ENCODE measurements at regions not wholly inside any gene's neighbourhood (a gene's known extent, or its start where the extent isn't known, plus 50 kb on each side); places are given as distances from the start of the nearest gene placed in this dataset.

DNA sequence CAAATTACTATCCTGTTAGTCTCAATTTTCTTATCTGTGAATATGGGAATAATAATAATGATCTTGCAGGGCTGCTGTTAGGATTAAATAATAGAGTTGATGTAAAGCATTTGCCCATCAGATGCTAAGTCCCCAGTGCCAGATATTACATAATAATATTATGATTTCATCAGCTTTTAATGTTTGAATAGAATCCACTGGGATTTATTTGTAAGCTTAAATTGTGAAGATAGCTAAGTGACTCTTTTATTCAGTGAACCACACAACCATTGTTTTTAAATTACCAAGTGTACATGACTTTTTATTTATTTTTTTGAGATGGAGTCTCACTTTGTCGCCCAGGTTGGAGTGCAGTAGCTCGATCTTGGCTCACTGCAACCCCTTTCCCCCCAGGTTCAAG, 510.3 kb upstream of the DPP6 start:
- DNase-seq: no peak
- no peaks in the 10 kb centered on the region for H3K36me3 ChIP-seq
- H3K4me3 ChIP-seq (replicated peaks in 1 of 3): no peak overlapping the region
- no peaks in the 10 kb centered on the region for H3K4me1 ChIP-seq
- TF ChIP-seq, protein P1, sequence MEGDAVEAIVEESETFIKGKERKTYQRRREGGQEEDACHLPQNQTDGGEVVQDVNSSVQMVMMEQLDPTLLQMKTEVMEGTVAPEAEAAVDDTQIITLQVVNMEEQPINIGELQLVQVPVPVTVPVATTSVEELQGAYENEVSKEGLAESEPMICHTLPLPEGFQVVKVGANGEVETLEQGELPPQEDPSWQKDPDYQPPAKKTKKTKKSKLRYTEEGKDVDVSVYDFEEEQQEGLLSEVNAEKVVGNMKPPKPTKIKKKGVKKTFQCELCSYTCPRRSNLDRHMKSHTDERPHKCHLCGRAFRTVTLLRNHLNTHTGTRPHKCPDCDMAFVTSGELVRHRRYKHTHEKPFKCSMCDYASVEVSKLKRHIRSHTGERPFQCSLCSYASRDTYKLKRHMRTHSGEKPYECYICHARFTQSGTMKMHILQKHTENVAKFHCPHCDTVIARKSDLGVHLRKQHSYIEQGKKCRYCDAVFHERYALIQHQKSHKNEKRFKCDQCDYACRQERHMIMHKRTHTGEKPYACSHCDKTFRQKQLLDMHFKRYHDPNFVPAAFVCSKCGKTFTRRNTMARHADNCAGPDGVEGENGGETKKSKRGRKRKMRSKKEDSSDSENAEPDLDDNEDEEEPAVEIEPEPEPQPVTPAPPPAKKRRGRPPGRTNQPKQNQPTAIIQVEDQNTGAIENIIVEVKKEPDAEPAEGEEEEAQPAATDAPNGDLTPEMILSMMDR (IDR thresholded peaks at IDR 0.05): no peak
- TF ChIP-seq POLR2A (IDR thresholded peaks at IDR 0.05): no peak
- intact Hi-C loops (cut with DNase I): no loop called here
- WGBS, 2 donors: 81 to 85% methylated on average over 2 of the region's 2 CpGs
- no peaks in the 10 kb centered on the region for H3K27me3 ChIP-seq
- H3K27ac ChIP-seq: no peak overlapping the region
- H3K9me3 ChIP-seq: no peaks in the 10 kb centered on the region

DNA sequence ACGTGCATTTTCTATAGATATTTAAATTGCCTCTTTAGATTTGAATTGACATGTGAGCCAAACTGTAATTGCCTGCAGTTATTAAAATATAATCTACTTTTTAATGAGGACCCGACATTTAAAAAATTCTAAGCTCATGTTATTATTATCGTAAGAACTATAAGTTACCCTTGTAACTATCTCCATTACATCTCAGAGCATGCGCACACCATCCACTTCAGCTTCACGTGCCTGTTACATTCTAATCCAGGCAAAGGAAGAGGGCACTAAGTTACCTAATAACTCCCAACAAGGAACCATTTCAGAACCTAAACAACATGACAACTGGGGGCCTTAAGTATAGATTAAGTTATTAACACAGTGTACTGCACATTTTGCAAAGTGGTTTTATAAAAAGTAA, 509.0 kb upstream of the DPP6 start:
- DNase-seq: no peak
- intact Hi-C loops (cut with DNase I): no loop called here
- Histone ChIP-seq H3K4me3 (replicated peaks in 1 of 3) (no peak overlapping the region), H3K36me3 (no peaks in the 10 kb centered on the region), H3K27ac (no peak overlapping the region), H3K4me1 (no peaks in the 10 kb centered on the region), H3K27me3 (no peaks in the 10 kb centered on the region), H3K9me3 (no peaks in the 10 kb centered on the region)
- no peak for TF ChIP-seq POLR2A (IDR thresholded peaks at IDR 0.05)
- TF ChIP-seq, protein P1 (IDR thresholded peaks at IDR 0.05): no peak
- 84 to 85% methylated on average over 5 of the region's 5 CpGs for WGBS, 2 donors

DNA sequence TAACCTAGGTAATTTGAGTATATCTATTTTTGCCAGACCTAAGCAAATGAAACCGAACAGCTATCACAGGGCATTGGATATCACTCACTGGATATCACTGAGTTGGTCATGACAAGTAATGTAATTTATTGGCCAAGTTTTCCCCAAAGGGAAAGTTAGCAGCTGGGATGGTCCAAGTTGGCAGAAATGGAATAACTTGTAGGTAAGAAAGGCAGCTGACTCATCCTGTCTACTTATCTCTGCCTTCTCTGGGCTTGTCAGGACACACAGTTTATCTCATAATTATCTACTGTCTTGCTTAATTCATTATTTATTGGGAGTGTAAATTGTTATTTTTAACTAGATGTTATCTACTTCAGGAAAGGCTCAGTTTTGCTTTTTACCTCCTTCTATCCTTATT, 502.0 kb upstream of the DPP6 start:
- H3K27ac ChIP-seq: no peak overlapping the region
- no peaks in the 10 kb centered on the region for H3K36me3 ChIP-seq
- H3K27me3 ChIP-seq: no peaks in the 10 kb centered on the region
- H3K9me3 ChIP-seq: no peaks in the 10 kb centered on the region
- intact Hi-C loops (cut with DNase I): no loop called here
- no peaks in the 10 kb centered on the region for H3K4me1 ChIP-seq
- no peak overlapping the region for H3K4me3 ChIP-seq (replicated peaks in 1 of 3)
- no peak for DNase-seq
- TF ChIP-seq, protein P1 (IDR thresholded peaks at IDR 0.05): no peak
- TF ChIP-seq POLR2A (IDR thresholded peaks at IDR 0.05): no peak
- 88% methylated on average over 1 of the region's 1 CpG for WGBS, 2 donors

DNA sequence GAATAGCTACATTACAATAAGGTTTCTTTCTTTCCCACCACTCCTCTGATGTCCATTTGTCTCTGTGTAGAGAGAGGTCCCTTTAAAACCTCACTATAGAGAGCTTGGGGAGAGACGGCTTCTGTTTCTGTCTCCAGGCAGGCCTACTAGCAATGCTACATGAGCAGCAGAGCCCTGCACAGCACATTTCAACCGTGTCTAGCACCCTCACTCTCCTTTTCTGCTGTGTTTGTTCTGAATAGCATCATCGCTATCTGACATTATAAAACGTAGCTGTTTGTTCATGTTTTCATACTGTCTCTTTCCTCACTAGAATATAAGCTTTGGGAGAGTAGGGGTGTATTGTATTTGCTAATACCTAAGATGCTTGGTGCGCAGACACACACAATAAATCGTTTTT, 487.8 kb upstream of the DPP6 start:
- Histone ChIP-seq H3K4me1 (no peaks in the 10 kb centered on the region), H3K4me3 (replicated peaks in 1 of 3) (no peak overlapping the region), H3K27me3 (no peaks in the 10 kb centered on the region), H3K9me3 (no peaks in the 10 kb centered on the region), H3K27ac (no peak overlapping the region), H3K36me3 (no peaks in the 10 kb centered on the region)
- intact Hi-C loops (cut with DNase I): no loop called here
- 67 to 68% methylated on average over 6 of the region's 6 CpGs for WGBS, 2 donors
- TF ChIP-seq, protein P1 (IDR thresholded peaks at IDR 0.05): no peak
- no peak for TF ChIP-seq POLR2A (IDR thresholded peaks at IDR 0.05)
- DNase-seq: no peak

DNA sequence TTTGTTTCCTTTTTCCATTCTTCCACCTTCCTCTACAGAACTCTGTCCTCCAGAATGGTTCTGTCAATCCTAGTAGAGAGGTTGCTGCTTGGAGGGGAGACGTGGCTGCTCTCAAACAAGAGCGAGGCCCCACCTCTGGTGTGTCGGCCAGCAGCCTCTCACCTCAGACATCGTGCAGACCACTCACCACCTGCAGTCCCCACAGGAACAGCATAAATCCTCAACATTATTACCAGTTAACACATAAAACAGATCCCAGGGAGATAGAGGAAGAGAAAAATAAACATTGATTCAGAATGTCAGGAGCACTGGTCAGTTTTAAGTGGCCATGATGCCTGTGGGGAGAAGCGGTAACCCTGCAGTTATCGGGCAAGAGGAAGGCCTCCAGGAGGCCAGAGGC, 485.9 kb upstream of the DPP6 start:
- no peak for DNase-seq

More for the DNA sequence above, 485.9 kb upstream of the DPP6 start:
- intact Hi-C loops (cut with DNase I): no loop called here
- no peak overlapping the region for H3K4me3 ChIP-seq (replicated peaks in 1 of 3)
- no peak overlapping the region for H3K27ac ChIP-seq
- H3K9me3 ChIP-seq: no peaks in the 10 kb centered on the region
- TF ChIP-seq POLR2A (IDR thresholded peaks at IDR 0.05): no peak
- TF ChIP-seq, protein P1 (IDR thresholded peaks at IDR 0.05): no peak
- no peaks in the 10 kb centered on the region for H3K36me3 ChIP-seq
- no peaks in the 10 kb centered on the region for H3K4me1 ChIP-seq
- 77 to 83% methylated on average over 6 of the region's 6 CpGs for WGBS, 2 donors
- H3K27me3 ChIP-seq: no peaks in the 10 kb centered on the region

Measured in thyroid gland (tissue), 4 donors.